Natural killer cell (primary cell): ENCODE measurements at regions not wholly inside any gene's neighbourhood (a gene's known extent, or its start where the extent isn't known, plus 50 kb on each side); places are given as distances from the start of the nearest gene placed in this dataset.

Experiments
- ATAC-seq, 3 donors: fragments of 150-1000 bp in 2 of 3; fragments of 200-7000 bp in 1 of 3; cut with Tn5 transposase; 1 replicate in 1 of 3; 2 replicates in 2 of 3; pipeline ENCODE4 v1.10.0; 2021; ENCODE audit warnings: mild to moderate bottlenecking in 2 of 3, moderate library complexity in 2 of 3
- DNase-seq, 2 donors: peaks; one replicate each; pipeline versions ENCODE4 v3.0.0 to v3.0.0-alpha.2; 2013 to 2021; ENCODE audit warnings: mixed read lengths in 1 of 2
- H3K27ac ChIP-seq: one replicate; pipeline ENCODE4 v1.5.1; 2013; ENCODE audit warnings: mild to moderate bottlenecking, low read length
- H3K27me3 ChIP-seq: one replicate; pipeline ENCODE4 v1.6.1; 2013; ENCODE audit warnings: low read length; ENCODE audit not compliant: control insufficient read depth, insufficient read depth
- H3K36me3 ChIP-seq: one replicate; pipeline ENCODE4 v1.6.1; 2013; ENCODE audit warnings: low read length; ENCODE audit not compliant: control insufficient read depth, insufficient read depth
- H3K4me1 ChIP-seq: one replicate; pipeline ENCODE4 v1.6.1; 2013; ENCODE audit warnings: low read length; ENCODE audit not compliant: control insufficient read depth, insufficient read depth
- H3K4me3 ChIP-seq: one replicate; pipeline ENCODE4 v1.5.1; 2013; ENCODE audit warnings: low read length
- H3K9me3 ChIP-seq: one replicate; pipeline ENCODE4 v1.6.1; 2013; ENCODE audit warnings: low read length; ENCODE audit not compliant: control insufficient read depth, insufficient read depth
- H3K27ac Mint-ChIP-seq, 2 donors: one replicate each; pipeline ENCODE4 v1.8.0; 2022; ENCODE audit warnings: mild to moderate bottlenecking in 2 of 2, mixed read lengths in 2 of 2, moderate library complexity in 1 of 2
- H3K27me3 Mint-ChIP-seq, 2 donors: one replicate each; pipeline ENCODE4 v1.8.0; 2022; ENCODE audit warnings: low read depth in 2 of 2, mixed read lengths in 2 of 2
- H3K36me3 Mint-ChIP-seq: one replicate; pipeline ENCODE4 v1.8.0; 2022; ENCODE audit warnings: mixed read lengths
- H3K4me1 Mint-ChIP-seq, 2 donors: one replicate each; pipeline ENCODE4 v1.8.0; 2022; ENCODE audit warnings: mixed read lengths in 2 of 2
- H3K4me3 Mint-ChIP-seq: one replicate; pipeline ENCODE4 v1.8.0; 2022; ENCODE audit warnings: mild to moderate bottlenecking, moderate library complexity, mixed read lengths
- H3K9me3 Mint-ChIP-seq, 2 donors: one replicate each; pipeline ENCODE4 v1.8.0; 2022; ENCODE audit warnings: mixed read lengths in 2 of 2
- CTCF ChIP-seq: fragments of 200-600 bp; IDR thresholded peaks from one replicate; pipeline ENCODE4 v1.8.0; 2022; ENCODE audit warnings: antibody characterized with exemption
- WGBS: methylation state at CpG from one replicate; pipeline ENCODE4 v1.1.7; 2013; ENCODE audit warnings: missing lambda C conversion rate; ENCODE audit not compliant: insufficient coverage; 5-methylcytosine and 5-hydroxymethylcytosine counted together
- intact Hi-C: fragments of 100-400 bp; cut with micrococcal nuclease; formaldehyde crosslinking; loops from one replicate; pipeline ENCODE4 v1.14.2; 2022

- H3K27ac Mint-ChIP-seq: no peak overlapping the region
- intact Hi-C loops: no loop called here
- Histone ChIP-seq H3K36me3 (no peaks in the 10 kb centered on the region), H3K4me1 (no peaks in the 10 kb centered on the region), H3K27ac (no peak overlapping the region), H3K27me3 (no peaks in the 10 kb centered on the region), H3K9me3 (no peaks in the 10 kb centered on the region), H3K4me3 (no peak overlapping the region)
- no peak for DNase-seq
- peaks cover 15 to 17% of the 10 kb centered on the region in 2 donors for H3K9me3 Mint-ChIP-seq
- H3K27me3 Mint-ChIP-seq: no peaks in the 10 kb centered on the region
- WGBS: 94% methylated on average over 1 of the region's 1 CpG
- H3K36me3 Mint-ChIP-seq: peaks cover 5% of the 10 kb centered on the region
- no peak for ATAC-seq
- no peaks in the 10 kb centered on the region for H3K4me1 Mint-ChIP-seq
- TF ChIP-seq CTCF: no peak
- no peak overlapping the region for H3K4me3 Mint-ChIP-seq
Observed at GRCh38 chr3:137385922-137386321, 378.2 kb upstream of the SOX14 start.

GRCh38 chr3:137409584-137409983, 354.5 kb upstream of the SOX14 start:
- H3K27me3 ChIP-seq: no peaks in the 10 kb centered on the region
- no peak for DNase-seq
- H3K4me3 Mint-ChIP-seq: no peak overlapping the region
- peaks cover 17 to 19% of the 10 kb centered on the region in 2 donors for H3K9me3 Mint-ChIP-seq
- no peak for ATAC-seq
- peaks cover 3% of the 10 kb centered on the region for H3K9me3 ChIP-seq
- no peak for TF ChIP-seq CTCF
- H3K36me3 ChIP-seq: no peaks in the 10 kb centered on the region
- H3K27ac Mint-ChIP-seq: no peak overlapping the region
- no peaks in the 10 kb centered on the region for H3K27me3 Mint-ChIP-seq
- WGBS: no CpG with 5 or more reads among the region's 2 CpGs
- no peak overlapping the region for H3K27ac ChIP-seq
- no peak overlapping the region for H3K4me3 ChIP-seq
- intact Hi-C loops: no loop called here
- H3K4me1 Mint-ChIP-seq: no peaks in the 10 kb centered on the region
- no peaks in the 10 kb centered on the region for H3K4me1 ChIP-seq
- no peaks in the 10 kb centered on the region for H3K36me3 Mint-ChIP-seq

- peaks cover 3% of the 10 kb centered on the region for H3K9me3 ChIP-seq
- Mint-ChIP-seq H3K27ac (no peak overlapping the region), H3K36me3 (no peaks in the 10 kb centered on the region), H3K4me1 (no peaks in the 10 kb centered on the region), H3K9me3 (peaks cover 17 to 20% of the 10 kb centered on the region in 2 donors), H3K4me3 (no peak overlapping the region), H3K27me3 (no peaks in the 10 kb centered on the region)
- H3K27ac ChIP-seq: no peak overlapping the region
- no CpG with 5 or more reads among the region's 1 CpG for WGBS
- H3K36me3 ChIP-seq: no peaks in the 10 kb centered on the region
- DNase-seq (no peak), ATAC-seq (no peak)
- intact Hi-C loops: no loop called here
- H3K4me3 ChIP-seq: no peak overlapping the region
- no peaks in the 10 kb centered on the region for H3K27me3 ChIP-seq
- H3K4me1 ChIP-seq: no peaks in the 10 kb centered on the region
- TF ChIP-seq CTCF: no peak
Observed at GRCh38 chr3:137410028-137410427, 354.1 kb upstream of the SOX14 start.

- Mint-ChIP-seq H3K4me1 (no peaks in the 10 kb centered on the region), H3K27me3 (no peaks in the 10 kb centered on the region), H3K36me3 (no peaks in the 10 kb centered on the region), H3K27ac (no peak overlapping the region), H3K9me3 (peaks cover 14 to 22% of the 10 kb centered on the region in 2 donors), H3K4me3 (no peak overlapping the region)
- no peaks in the 10 kb centered on the region for H3K27me3 ChIP-seq
- no peak overlapping the region for H3K4me3 ChIP-seq
- no peaks in the 10 kb centered on the region for H3K36me3 ChIP-seq
- DNase-seq (no peak), ATAC-seq (no peak)
- no peak for TF ChIP-seq CTCF
- WGBS: 86% methylated on average over 4 of the region's 4 CpGs
- intact Hi-C loops: no loop called here
- no peak overlapping the region for H3K27ac ChIP-seq
- H3K9me3 ChIP-seq: peaks cover 14% of the 10 kb centered on the region
- no peaks in the 10 kb centered on the region for H3K4me1 ChIP-seq
Observed at GRCh38 chr3:137420198-137420995, 343.7 kb upstream of the SOX14 start.
